IgD-negative memory B cell (primary cell): ENCODE measurements at regions not wholly inside any gene's neighbourhood (a gene's known extent, or its start where the extent isn't known, plus 50 kb on each side); places are given as distances from the start of the nearest gene placed in this dataset.

ENCODE experiments used
- H3K27ac Mint-ChIP-seq, 3 donors: one replicate each; pipeline ENCODE4 v1.8.0; 2020 to 2022; ENCODE audit warnings: mild to moderate bottlenecking in 3 of 3, mixed read lengths in 3 of 3, moderate library complexity in 1 of 3
- H3K27me3 Mint-ChIP-seq: one replicate; pipeline ENCODE4 v1.8.0; 2021; ENCODE audit warnings: mixed read lengths
- H3K36me3 Mint-ChIP-seq: one replicate; pipeline ENCODE4 v1.8.0; 2020; ENCODE audit warnings: mild to moderate bottlenecking, mixed read lengths
- H3K4me1 Mint-ChIP-seq, 3 donors: one replicate each; pipeline ENCODE4 v1.8.0; 2020 to 2022; ENCODE audit warnings: mixed read lengths in 3 of 3, mild to moderate bottlenecking in 1 of 3
- H3K4me3 Mint-ChIP-seq, 4 donors: one replicate each; pipeline ENCODE4 v1.8.0; 2020 to 2022; ENCODE audit warnings: mild to moderate bottlenecking in 4 of 4, mixed read lengths in 4 of 4, moderate library complexity in 3 of 4
- H3K9me3 Mint-ChIP-seq, 3 donors: one replicate each; pipeline ENCODE4 v1.8.0; 2020 to 2021; ENCODE audit warnings: mixed read lengths in 3 of 3, mild to moderate bottlenecking in 1 of 3

DNA sequence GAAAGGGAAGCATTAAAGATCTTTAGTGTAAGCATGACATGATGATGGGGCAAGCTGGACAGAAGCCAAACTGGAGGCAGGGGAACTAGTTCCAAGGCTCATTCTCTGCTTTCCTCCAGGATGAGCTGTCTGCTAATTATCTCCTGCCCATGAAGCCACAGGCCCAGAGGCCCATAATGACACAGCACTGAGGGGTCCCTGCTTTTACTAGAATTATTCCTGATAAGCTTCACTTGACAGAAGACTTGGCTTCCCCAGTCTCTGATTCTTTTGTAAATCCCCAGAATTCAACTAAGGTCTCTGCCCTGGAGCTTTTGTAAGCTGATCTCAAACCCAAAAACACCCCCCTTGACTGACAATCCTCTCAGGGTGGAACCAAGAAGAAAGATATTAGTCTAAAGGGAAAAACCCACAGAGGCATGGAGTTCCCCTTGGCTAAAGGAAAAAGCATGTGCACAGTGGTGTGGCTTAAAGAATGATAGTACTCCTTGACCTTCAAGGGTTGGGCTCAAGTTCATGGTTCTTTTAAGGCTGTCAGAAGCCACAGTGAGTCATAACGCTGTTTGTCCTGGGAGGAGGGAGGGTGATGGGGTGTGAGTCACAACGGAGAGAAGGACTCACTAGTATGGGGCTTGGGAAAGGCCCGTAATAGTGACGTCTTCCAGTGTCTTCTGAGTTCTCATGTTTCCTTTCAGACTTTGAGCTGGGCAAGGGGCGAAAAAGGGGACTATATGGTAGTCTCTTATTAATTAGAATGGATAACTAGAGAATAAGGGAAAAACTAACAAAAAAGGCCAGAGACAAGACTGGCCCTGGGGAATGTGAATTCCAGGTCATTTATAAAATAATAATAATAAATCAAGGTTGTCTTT lies 146.0 kb upstream of the CPEB2 start:
- peaks cover 0 to 4% (median 2%) of the 10 kb centered on the region in 3 donors for H3K9me3 Mint-ChIP-seq
- H3K36me3 Mint-ChIP-seq, result peaks cover 5% of the 10 kb centered on the region
- peaks cover 8% of the 10 kb centered on the region for H3K27me3 Mint-ChIP-seq
- peaks cover 0 to 2% (median 0%) of the 10 kb centered on the region in 3 donors for H3K4me1 Mint-ChIP-seq
- no peak overlapping the region for H3K27ac Mint-ChIP-seq
- H3K4me3 Mint-ChIP-seq, result no peak overlapping the region

- no peak overlapping the region for H3K4me3 Mint-ChIP-seq
- peaks cover 5% of the 10 kb centered on the region for H3K36me3 Mint-ChIP-seq
- H3K27me3 Mint-ChIP-seq, result peaks cover 9% of the 10 kb centered on the region
- H3K27ac Mint-ChIP-seq, result no peak overlapping the region
- H3K4me1 Mint-ChIP-seq, result peaks cover 0 to 2% (median 0%) of the 10 kb centered on the region in 3 donors
- peaks cover 0 to 2% (median 2%) of the 10 kb centered on the region in 3 donors for H3K9me3 Mint-ChIP-seq
Measured at GRCh38 chr4:14856934-14857235, 145.4 kb upstream of the CPEB2 start.

DNA sequence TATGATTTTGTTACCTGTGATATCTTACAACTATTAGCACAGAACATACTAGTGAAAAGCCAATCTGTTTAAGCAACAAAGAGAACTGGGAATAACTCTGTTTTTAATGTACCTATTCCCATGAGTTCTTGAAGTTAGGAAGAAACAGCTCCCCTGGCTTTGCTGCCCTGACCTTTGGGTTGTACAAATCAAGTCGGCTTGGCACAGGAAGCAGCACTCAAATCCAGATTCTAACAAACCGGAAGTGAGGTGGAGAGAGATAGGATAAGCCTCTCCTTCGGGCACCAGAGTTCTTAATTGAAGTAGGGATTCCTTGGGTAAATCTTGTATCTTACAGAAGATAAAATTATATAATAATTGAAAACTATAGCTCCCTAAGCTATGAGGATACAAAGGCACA lies 144.8 kb upstream of the CPEB2 start:
- Mint-ChIP-seq H3K4me3 (no peak overlapping the region), H3K36me3 (peaks cover 5% of the 10 kb centered on the region), H3K27ac (no peak overlapping the region), H3K4me1 (peaks cover 0 to 2% (median 0%) of the 10 kb centered on the region in 3 donors), H3K27me3 (peaks cover 6% of the 10 kb centered on the region), H3K9me3 (peaks cover 0 to 2% (median 0%) of the 10 kb centered on the region in 3 donors)

DNA sequence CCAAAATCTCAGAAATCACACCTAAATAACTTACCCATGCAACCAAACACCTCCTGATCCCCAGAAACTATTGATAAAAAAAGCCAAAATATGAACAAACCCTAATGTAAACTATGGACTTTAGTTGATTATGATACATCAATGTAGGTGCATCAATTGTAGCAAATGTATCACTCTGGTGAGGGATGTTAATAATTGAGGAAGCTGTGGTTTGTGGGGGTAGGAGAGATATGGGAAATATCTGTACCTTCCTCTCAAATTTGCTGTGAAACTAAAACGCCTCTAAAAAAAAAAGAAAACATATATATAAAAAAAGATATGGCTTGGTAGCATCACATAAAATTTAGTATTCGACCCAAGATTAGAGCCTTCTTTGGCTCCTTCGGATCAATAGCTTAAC lies 144.3 kb upstream of the CPEB2 start:
- Mint-ChIP-seq H3K27me3 (peaks cover 6% of the 10 kb centered on the region), H3K4me3 (no peak overlapping the region), H3K4me1 (peaks cover 0 to 2% (median 0%) of the 10 kb centered on the region in 3 donors), H3K9me3 (peaks cover 0 to 2% (median 0%) of the 10 kb centered on the region in 3 donors), H3K27ac (no peak overlapping the region), H3K36me3 (peaks cover 5% of the 10 kb centered on the region)

GRCh38 chr4:14862891-14863290 lies 139.4 kb upstream of the CPEB2 start:
- H3K27ac Mint-ChIP-seq, result no peak overlapping the region
- peaks cover 10% of the 10 kb centered on the region for H3K27me3 Mint-ChIP-seq
- no peaks in the 10 kb centered on the region for H3K4me1 Mint-ChIP-seq
- no peaks in the 10 kb centered on the region for H3K36me3 Mint-ChIP-seq
- no peaks in the 10 kb centered on the region for H3K9me3 Mint-ChIP-seq
- no peak overlapping the region for H3K4me3 Mint-ChIP-seq

GRCh38 chr4:14863418-14864364 lies 138.6 kb upstream of the CPEB2 start:
- H3K36me3 Mint-ChIP-seq, result no peaks in the 10 kb centered on the region
- peaks cover 10% of the 10 kb centered on the region for H3K27me3 Mint-ChIP-seq
- no peaks in the 10 kb centered on the region for H3K4me1 Mint-ChIP-seq
- H3K9me3 Mint-ChIP-seq, result no peaks in the 10 kb centered on the region
- H3K4me3 Mint-ChIP-seq, result peak overlapping the region in 1 of 4 donors; percentile 34
- peak overlapping the region in 1 of 3 donors; percentile 6 for H3K27ac Mint-ChIP-seq

- H3K4me1 Mint-ChIP-seq, result peaks cover 0 to 2% (median 0%) of the 10 kb centered on the region in 3 donors
- no peak overlapping the region for H3K4me3 Mint-ChIP-seq
Measured at GRCh38 chr4:14864365-14865030, 137.8 kb upstream of the CPEB2 start.

DNA sequence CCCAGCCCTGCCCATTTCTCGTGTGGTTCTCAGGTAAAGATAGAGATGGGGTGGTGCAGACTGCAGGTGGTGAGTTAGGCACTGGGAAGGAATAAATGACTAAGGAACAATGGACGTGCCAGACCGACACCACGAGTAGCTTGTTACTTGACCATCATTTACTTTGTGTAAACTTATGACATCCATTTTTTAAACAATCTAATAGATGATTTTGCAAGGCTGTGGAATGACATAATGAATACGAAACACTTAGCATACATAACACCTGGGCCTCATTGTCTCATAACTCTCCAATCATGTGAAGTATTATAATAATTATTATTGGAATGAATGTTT lies 137.3 kb upstream of the CPEB2 start:
- Mint-ChIP-seq H3K27ac (no peak overlapping the region), H3K27me3 (peaks cover 12% of the 10 kb centered on the region), H3K36me3 (no peaks in the 10 kb centered on the region), H3K9me3 (no peaks in the 10 kb centered on the region), H3K4me3 (no peak overlapping the region), H3K4me1 (peaks cover 0 to 2% (median 0%) of the 10 kb centered on the region in 3 donors)

More at GRCh38 chr4:14864365-14865030, 137.8 kb upstream of the CPEB2 start:
- Mint-ChIP-seq H3K9me3 (no peaks in the 10 kb centered on the region), H3K27ac (no peak overlapping the region), H3K36me3 (no peaks in the 10 kb centered on the region), H3K27me3 (peaks cover 12% of the 10 kb centered on the region)

- no peaks in the 10 kb centered on the region for H3K9me3 Mint-ChIP-seq
- H3K27ac Mint-ChIP-seq, result no peak overlapping the region
- H3K36me3 Mint-ChIP-seq, result no peaks in the 10 kb centered on the region
Measured at GRCh38 chr4:14865804-14866203, 136.5 kb upstream of the CPEB2 start.

DNA sequence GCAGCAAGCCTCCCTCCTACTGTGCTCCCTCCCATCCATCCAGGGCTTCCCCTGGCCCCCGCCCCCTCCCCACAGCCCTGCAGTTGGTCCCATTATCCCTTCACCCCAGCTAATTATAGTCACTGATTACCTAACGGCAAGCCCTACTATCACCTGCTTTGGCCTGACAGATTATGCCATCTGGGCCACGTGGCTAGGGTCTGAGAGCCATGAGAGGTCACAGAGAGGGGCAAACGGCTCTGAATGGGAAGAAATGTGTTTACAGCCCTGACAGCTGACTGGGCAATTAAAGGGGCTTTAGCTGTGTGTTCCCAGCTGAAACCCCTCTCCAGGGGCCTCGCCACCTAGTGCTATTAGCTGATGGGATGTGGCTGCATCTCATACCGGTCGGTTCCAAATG lies 134.4 kb upstream of the CPEB2 start:
- no peak overlapping the region for H3K4me3 Mint-ChIP-seq
- no peaks in the 10 kb centered on the region for H3K9me3 Mint-ChIP-seq
- no peaks in the 10 kb centered on the region for H3K36me3 Mint-ChIP-seq
- no peak overlapping the region for H3K27ac Mint-ChIP-seq
- H3K4me1 Mint-ChIP-seq, result peaks cover 0 to 2% (median 0%) of the 10 kb centered on the region in 3 donors
- H3K27me3 Mint-ChIP-seq, result peaks cover 11% of the 10 kb centered on the region

More at GRCh38 chr4:14865804-14866203, 136.5 kb upstream of the CPEB2 start:
- peaks cover 0 to 2% (median 0%) of the 10 kb centered on the region in 3 donors for H3K4me1 Mint-ChIP-seq
- H3K27me3 Mint-ChIP-seq, result peaks cover 12% of the 10 kb centered on the region
- H3K4me3 Mint-ChIP-seq, result no peak overlapping the region

GRCh38 chr4:14868426-14869395 lies 133.6 kb upstream of the CPEB2 start:
- Mint-ChIP-seq H3K36me3 (no peaks in the 10 kb centered on the region), H3K27me3 (peaks cover 7% of the 10 kb centered on the region), H3K4me1 (peaks cover 0 to 2% (median 0%) of the 10 kb centered on the region in 3 donors), H3K4me3 (no peak overlapping the region), H3K27ac (no peak overlapping the region), H3K9me3 (no peaks in the 10 kb centered on the region)

DNA sequence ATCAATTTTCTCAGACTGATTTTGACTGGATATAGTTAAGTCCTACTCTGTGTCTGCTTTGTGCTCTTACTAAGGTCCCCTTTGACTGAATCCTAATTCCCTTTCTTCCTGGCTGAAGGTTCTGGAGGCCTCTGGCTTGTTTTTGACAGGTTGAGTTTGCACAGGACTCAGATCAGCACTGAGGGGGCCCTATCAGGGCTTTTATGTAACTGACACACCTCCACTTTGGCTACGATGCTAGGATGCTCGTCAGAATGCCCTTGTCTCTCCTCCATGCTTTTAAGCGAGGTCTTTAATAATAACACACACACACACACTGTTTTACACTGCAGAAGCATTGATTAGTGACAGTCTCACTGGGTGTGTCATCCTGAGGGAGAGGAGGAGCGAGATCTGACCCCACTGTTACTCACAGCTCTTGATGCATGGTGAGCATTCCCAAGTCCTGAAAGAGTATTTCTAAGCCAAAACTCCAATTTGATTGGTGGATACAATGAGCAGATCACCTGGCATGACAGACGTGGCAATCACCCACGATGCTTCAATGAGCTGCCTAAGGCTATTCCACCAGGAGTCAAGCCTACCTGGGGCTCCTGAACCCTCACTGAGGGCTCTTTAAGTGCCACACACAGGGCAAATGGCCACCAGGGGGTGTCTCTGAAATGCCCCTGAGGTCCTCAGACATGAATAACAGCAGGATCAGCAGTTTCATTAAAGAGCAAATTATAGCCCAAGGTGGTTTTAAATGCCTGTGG lies 130.4 kb upstream of the CPEB2 start:
- Mint-ChIP-seq H3K27ac (no peak overlapping the region), H3K4me3 (no peak overlapping the region)

DNA sequence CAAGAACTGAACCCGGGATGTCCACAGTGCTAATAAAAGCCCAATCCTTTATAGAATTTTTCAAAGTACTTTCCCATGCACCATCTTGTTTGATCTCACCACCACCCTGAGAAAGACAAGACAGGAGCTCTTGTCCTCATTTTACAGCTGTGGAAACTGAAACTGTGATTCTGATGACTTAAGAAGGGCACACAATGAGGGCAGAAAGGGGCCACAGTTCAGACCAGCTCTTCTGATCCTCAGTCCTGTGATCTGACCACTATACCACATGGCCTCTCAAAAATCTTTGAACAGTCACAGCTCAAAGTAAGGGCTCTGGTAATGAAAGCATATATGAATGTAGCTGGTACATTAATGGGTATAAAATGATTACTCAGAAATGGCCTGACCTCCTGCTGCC lies 127.3 kb upstream of the CPEB2 start:
- Mint-ChIP-seq H3K9me3 (no peaks in the 10 kb centered on the region), H3K4me3 (no peak overlapping the region), H3K4me1 (peaks cover 0 to 6% (median 4%) of the 10 kb centered on the region in 3 donors), H3K36me3 (no peaks in the 10 kb centered on the region), H3K27me3 (no peaks in the 10 kb centered on the region), H3K27ac (no peak overlapping the region)

More for the DNA sequence above, 130.4 kb upstream of the CPEB2 start:
- H3K27me3 Mint-ChIP-seq, result peaks cover 7% of the 10 kb centered on the region
- H3K4me1 Mint-ChIP-seq, result peaks cover 0 to 2% (median 0%) of the 10 kb centered on the region in 3 donors
- H3K36me3 Mint-ChIP-seq, result no peaks in the 10 kb centered on the region
- H3K9me3 Mint-ChIP-seq, result no peaks in the 10 kb centered on the region
